ENCODE measurements at regions not wholly inside any gene's neighbourhood (a gene's known extent, or its start where the extent isn't known, plus 50 kb on each side); places are given as distances from the start of the nearest gene placed in this dataset.

DNA sequence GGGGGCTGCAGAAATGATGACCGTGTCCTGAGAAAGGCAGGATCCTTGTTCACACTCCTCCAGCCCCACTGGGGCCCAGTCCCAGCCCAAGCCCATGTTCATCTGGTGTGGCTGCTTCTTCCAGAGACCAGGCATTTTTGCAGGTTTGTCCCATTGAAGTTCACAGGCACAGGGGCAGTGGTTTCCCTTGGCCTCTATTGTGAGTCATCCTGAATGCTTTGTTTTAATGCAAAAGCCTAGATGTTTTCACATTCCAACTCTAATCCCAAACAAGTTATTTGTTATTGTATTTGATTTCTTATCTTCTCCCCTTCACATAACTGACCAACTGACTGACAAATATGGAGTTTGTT is 426.4 kb upstream of the ID2 start:
- Histone ChIP-seq H3K9me1 (ENCODE audit: control insufficient read depth, insufficient read depth, low read length) (no peaks in the 10 kb centered on the region), H3K4me2 (ENCODE audit: insufficient read depth, low read length) (no peak overlapping the region), H3K27ac (ENCODE audit: extremely low read depth, low read depth, low read length) (no peak overlapping the region), H3K9me3 (replicated peaks; ENCODE audit: control insufficient read depth, insufficient read depth, low read depth, low read length) (no peaks in the 10 kb centered on the region), H2AFZ (ENCODE audit: low read depth, low read length) (no peak overlapping the region), H3K36me3 (ENCODE audit: control insufficient read depth, insufficient read depth, low read length) (no peaks in the 10 kb centered on the region), H3K27me3 (ENCODE audit: control insufficient read depth in 2 of 2, insufficient read depth in 2 of 2, low read length in 2 of 2) (peaks cover 6 to 11% of the 10 kb centered on the region in 2 experiments; a peak in 4 of 5 replicates), H3K9ac (ENCODE audit: insufficient read depth in 1 of 2, low read depth in 2 of 2, low read length in 2 of 2) (no peak overlapping the region), H3K79me2 (ENCODE audit: control insufficient read depth, insufficient read depth, low read length) (no peaks in the 10 kb centered on the region), H3K4me1 (replicated peaks in 1 of 2; ENCODE audit: control insufficient read depth in 2 of 2, insufficient read depth in 2 of 2, low read length in 2 of 2) (no peaks in the 10 kb centered on the region), H3K4me3 (no peak overlapping the region), H4K20me1 (replicated peaks; ENCODE audit: control insufficient read depth, insufficient read depth, low read length) (no peaks in the 10 kb centered on the region)
- in situ Hi-C loops (cut with MboI): no loop called here
- DNase-seq (ENCODE audit: extremely low read depth in 1 of 4, low spot score in 3 of 4) (no peak), ATAC-seq (no peak), FAIRE-seq (no peak)
- BruUV-seq (replicated peaks): no TSS peak
- WGBS (ENCODE audit: insufficient coverage, low coverage, missing lambda C conversion rate): 0% methylated on average over 1 of the region's 1 CpG
- intact Hi-C loops (cut with micrococcal nuclease): no loop called here
- POLR2A ChIA-PET: no interaction called here
- CTCF ChIA-PET (ENCODE audit: low intra/inter-chr PET ratio): no interaction called here
- no peak for TF ChIP-seq TEAD1 (CRISPR knock-in tag; IDR thresholded peaks at IDR 0.05)
- TF ChIP-seq TGIF2 (CRISPR knock-in tag; IDR thresholded peaks at IDR 0.05): no peak
- no peak for TF ChIP-seq NFATC3 (IDR thresholded peaks at IDR 0.05)
- no peak for TF ChIP-seq KDM1A (IDR thresholded peaks at IDR 0.05)
- TF ChIP-seq, protein P1, sequence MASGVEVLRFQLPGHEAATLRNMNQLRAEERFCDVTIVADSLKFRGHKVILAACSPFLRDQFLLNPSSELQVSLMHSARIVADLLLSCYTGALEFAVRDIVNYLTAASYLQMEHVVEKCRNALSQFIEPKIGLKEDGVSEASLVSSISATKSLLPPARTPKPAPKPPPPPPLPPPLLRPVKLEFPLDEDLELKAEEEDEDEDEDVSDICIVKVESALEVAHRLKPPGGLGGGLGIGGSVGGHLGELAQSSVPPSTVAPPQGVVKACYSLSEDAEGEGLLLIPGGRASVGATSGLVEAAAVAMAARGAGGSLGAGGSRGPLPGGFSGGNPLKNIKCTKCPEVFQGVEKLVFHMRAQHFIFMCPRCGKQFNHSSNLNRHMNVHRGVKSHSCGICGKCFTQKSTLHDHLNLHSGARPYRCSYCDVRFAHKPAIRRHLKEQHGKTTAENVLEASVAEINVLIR (CRISPR knock-in tag; IDR thresholded peaks at IDR 0.05): no peak
- no peak for TF ChIP-seq PCBP2 (IDR thresholded peaks at IDR 0.05; ENCODE audit: low read depth, low read length, poor library complexity, severe bottlenecking)
- TF ChIP-seq RNF2 (IDR thresholded peaks at IDR 0.05): no peak
- TF ChIP-seq, protein P2, sequence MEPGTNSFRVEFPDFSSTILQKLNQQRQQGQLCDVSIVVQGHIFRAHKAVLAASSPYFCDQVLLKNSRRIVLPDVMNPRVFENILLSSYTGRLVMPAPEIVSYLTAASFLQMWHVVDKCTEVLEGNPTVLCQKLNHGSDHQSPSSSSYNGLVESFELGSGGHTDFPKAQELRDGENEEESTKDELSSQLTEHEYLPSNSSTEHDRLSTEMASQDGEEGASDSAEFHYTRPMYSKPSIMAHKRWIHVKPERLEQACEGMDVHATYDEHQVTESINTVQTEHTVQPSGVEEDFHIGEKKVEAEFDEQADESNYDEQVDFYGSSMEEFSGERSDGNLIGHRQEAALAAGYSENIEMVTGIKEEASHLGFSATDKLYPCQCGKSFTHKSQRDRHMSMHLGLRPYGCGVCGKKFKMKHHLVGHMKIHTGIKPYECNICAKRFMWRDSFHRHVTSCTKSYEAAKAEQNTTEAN (CRISPR knock-in tag; IDR thresholded peaks at IDR 0.05): no peak
- TF ChIP-seq, protein P3, sequence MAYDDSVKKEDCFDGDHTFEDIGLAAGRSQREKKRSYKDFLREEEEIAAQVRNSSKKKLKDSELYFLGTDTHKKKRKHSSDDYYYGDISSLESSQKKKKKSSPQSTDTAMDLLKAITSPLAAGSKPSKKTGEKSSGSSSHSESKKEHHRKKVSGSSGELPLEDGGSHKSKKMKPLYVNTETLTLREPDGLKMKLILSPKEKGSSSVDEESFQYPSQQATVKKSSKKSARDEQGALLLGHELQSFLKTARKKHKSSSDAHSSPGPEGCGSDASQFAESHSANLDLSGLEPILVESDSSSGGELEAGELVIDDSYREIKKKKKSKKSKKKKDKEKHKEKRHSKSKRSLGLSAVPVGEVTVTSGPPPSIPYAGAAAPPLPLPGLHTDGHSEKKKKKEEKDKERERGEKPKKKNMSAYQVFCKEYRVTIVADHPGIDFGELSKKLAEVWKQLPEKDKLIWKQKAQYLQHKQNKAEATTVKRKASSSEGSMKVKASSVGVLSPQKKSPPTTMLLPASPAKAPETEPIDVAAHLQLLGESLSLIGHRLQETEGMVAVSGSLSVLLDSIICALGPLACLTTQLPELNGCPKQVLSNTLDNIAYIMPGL (CRISPR knock-in tag; IDR thresholded peaks at IDR 0.05): no peak
- TF ChIP-seq FUS (optimal IDR thresholded peaks at IDR 0.05; ENCODE audit: low read depth, low read length): no peak
- TF ChIP-seq, protein P4, sequence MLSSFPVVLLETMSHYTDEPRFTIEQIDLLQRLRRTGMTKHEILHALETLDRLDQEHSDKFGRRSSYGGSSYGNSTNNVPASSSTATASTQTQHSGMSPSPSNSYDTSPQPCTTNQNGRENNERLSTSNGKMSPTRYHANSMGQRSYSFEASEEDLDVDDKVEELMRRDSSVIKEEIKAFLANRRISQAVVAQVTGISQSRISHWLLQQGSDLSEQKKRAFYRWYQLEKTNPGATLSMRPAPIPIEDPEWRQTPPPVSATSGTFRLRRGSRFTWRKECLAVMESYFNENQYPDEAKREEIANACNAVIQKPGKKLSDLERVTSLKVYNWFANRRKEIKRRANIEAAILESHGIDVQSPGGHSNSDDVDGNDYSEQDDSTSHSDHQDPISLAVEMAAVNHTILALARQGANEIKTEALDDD (IDR thresholded peaks at IDR 0.05): no peak
- TF ChIP-seq ETV1 (tag; conservative IDR thresholded peaks at IDR 0.05; ENCODE audit: low read depth): no peak
- TF ChIP-seq, protein P5, sequence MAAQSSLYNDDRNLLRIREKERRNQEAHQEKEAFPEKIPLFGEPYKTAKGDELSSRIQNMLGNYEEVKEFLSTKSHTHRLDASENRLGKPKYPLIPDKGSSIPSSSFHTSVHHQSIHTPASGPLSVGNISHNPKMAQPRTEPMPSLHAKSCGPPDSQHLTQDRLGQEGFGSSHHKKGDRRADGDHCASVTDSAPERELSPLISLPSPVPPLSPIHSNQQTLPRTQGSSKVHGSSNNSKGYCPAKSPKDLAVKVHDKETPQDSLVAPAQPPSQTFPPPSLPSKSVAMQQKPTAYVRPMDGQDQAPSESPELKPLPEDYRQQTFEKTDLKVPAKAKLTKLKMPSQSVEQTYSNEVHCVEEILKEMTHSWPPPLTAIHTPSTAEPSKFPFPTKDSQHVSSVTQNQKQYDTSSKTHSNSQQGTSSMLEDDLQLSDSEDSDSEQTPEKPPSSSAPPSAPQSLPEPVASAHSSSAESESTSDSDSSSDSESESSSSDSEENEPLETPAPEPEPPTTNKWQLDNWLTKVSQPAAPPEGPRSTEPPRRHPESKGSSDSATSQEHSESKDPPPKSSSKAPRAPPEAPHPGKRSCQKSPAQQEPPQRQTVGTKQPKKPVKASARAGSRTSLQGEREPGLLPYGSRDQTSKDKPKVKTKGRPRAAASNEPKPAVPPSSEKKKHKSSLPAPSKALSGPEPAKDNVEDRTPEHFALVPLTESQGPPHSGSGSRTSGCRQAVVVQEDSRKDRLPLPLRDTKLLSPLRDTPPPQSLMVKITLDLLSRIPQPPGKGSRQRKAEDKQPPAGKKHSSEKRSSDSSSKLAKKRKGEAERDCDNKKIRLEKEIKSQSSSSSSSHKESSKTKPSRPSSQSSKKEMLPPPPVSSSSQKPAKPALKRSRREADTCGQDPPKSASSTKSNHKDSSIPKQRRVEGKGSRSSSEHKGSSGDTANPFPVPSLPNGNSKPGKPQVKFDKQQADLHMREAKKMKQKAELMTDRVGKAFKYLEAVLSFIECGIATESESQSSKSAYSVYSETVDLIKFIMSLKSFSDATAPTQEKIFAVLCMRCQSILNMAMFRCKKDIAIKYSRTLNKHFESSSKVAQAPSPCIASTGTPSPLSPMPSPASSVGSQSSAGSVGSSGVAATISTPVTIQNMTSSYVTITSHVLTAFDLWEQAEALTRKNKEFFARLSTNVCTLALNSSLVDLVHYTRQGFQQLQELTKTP (IDR thresholded peaks at IDR 0.05; ENCODE audit: low read depth in 1 of 2, partially characterized antibody in 2 of 2): no peak
- no peak for TF ChIP-seq ZNF584 (CRISPR knock-in tag; IDR thresholded peaks at IDR 0.05; ENCODE audit: low read depth)

Measured in K562 (cell line).